ENCODE measurements at regions not wholly inside any gene's neighbourhood (a gene's known extent, or its start where the extent isn't known, plus 50 kb on each side); places are given as distances from the start of the nearest gene placed in this dataset.

- Histone ChIP-seq H3K36me3 (no peaks in the 10 kb centered on the region), H3K27ac (no peak overlapping the region), H3K9ac (no peak overlapping the region), H3K9me3 (replicated peaks in 1 of 11) (peaks cover 21 to 33% (median 26%) of the 10 kb centered on the region in 11 experiments), H3K4me2 (peak overlapping the region in 8 of 11 experiments; percentile 4 to 24 (median 12); a peak in 4 of 22 replicates), H3K4me3 (no peak overlapping the region), H3K4me1 (peaks cover 3 to 10% (median 8%) of the 10 kb centered on the region in 10 experiments; a peak in 16 of 20 replicates), H3K27me3 (no peaks in the 10 kb centered on the region), H4K20me1 (no peaks in the 10 kb centered on the region)
- TF ChIP-seq Cebpa-rat (IDR thresholded peaks at IDR 0.05): no peak
Measured at GRCh38 chr10:93166134-93166533, 92.4 kb downstream of the CYP26A1 start.

- no peak overlapping the region for H3K9ac ChIP-seq
- peaks cover 25 to 38% (median 31%) of the 10 kb centered on the region in 11 experiments for H3K9me3 ChIP-seq (replicated peaks in 1 of 11)
- 0 out of 20 replicates have a peak, but pooled peaks cover 0 to 3% (median 0%) of the 10 kb centered on the region in 10 experiments for H3K4me1 ChIP-seq
- no peak overlapping the region for H3K4me2 ChIP-seq
- no peaks in the 10 kb centered on the region for H3K36me3 ChIP-seq
- H3K27me3 ChIP-seq: no peaks in the 10 kb centered on the region
- H4K20me1 ChIP-seq: no peaks in the 10 kb centered on the region
- H3K4me3 ChIP-seq: no peak overlapping the region
- no peak overlapping the region for H3K27ac ChIP-seq
- no peak for TF ChIP-seq Cebpa-rat (IDR thresholded peaks at IDR 0.05)
Measured at GRCh38 chr10:93171837-93172236, 98.1 kb downstream of the CYP26A1 start.

DNA sequence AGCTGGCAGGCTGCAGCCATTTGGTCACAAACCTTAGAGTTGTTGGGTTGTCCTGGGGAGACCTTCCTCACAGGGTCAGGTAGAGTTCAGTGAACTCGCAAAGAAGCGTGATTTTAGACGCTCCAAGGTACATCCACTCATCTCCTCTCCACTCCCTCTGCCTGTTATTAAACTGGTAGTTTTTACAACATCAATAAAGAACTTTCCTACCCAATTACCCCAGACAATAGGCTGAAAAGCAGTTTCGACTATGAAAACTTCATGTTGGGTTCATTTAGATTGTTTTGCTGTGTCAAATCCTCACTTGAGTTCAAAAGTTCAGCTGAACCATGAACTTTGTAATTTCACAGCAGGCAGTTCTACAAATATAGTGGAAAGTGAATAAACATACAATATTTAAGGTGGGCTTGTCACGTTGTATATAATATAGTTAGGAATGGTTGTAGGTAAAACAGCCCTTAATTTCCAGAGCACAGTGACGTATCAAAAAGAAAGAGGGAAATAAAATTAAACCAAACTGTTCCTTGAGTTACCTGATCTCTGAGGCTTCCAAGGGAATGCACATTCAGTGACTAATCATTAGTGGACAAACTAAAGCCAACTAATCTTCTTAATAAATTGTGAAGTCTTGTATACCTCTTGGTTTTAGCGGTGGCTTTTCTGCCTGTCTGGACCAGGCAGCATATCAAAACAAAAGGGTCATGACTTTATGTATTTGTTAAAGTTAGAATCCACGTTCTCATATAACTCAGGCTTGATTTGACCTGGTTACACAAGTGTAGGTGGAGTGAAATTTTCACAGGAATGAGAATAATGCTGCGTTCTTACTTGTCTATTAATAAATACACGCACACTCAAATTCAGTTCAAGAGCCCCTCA lies 100.5 kb downstream of the CYP26A1 start:
- Histone ChIP-seq H3K9me3 (replicated peaks in 1 of 11) (peaks cover 16 to 28% (median 22%) of the 10 kb centered on the region in 11 experiments), H4K20me1 (no peaks in the 10 kb centered on the region), H3K9ac (no peak overlapping the region), H3K4me3 (no peak overlapping the region), H3K27me3 (no peaks in the 10 kb centered on the region), H3K4me2 (no peak overlapping the region), H3K27ac (no peak overlapping the region), H3K4me1 (peaks cover 0 to 17% (median 4%) of the 10 kb centered on the region in 10 experiments; a peak in 7 of 20 replicates), H3K36me3 (no peaks in the 10 kb centered on the region)
- no peak for TF ChIP-seq Cebpa-rat (IDR thresholded peaks at IDR 0.05)

- Histone ChIP-seq H3K36me3 (no peaks in the 10 kb centered on the region), H3K4me1 (peaks cover 0 to 17% (median 4%) of the 10 kb centered on the region in 10 experiments; a peak in 7 of 20 replicates), H4K20me1 (no peaks in the 10 kb centered on the region), H3K9ac (no peak overlapping the region), H3K9me3 (replicated peaks in 1 of 11) (peaks cover 7 to 15% (median 12%) of the 10 kb centered on the region in 11 experiments), H3K4me2 (no peak overlapping the region; a peak in 1 of 22 replicates), H3K27ac (no peak overlapping the region), H3K4me3 (no peak overlapping the region), H3K27me3 (no peaks in the 10 kb centered on the region)
- TF ChIP-seq Cebpa-rat (IDR thresholded peaks at IDR 0.05): no peak
Measured at GRCh38 chr10:93175490-93175889, 101.8 kb downstream of the CYP26A1 start.

DNA sequence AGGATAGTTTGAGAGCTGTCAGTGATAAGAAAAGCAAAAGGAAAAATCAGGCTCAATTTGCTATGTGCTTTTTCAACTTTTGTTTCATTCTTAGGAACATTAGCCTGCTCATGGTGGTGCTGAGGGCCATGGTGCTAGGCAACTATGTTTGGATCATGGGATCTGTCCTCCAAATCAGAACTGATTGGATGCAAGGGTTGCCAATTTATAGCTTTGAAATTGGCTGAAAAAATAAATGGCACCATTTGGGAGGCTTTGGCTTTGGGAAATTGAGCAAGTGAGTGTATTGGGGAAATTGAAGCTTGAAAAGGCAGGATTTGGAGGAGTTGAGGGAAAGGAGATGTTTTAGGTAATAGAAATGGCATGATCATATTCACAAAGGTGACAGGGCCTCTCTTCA lies 103.8 kb downstream of the CYP26A1 start:
- Histone ChIP-seq H3K4me2 (peak overlapping the region in 4 of 11 experiments; percentile 0 to 34 (median 14); a peak in 7 of 22 replicates), H3K27ac (no peak overlapping the region)
- TF ChIP-seq Cebpa-rat (IDR thresholded peaks at IDR 0.05): no peak

GRCh38 chr10:93178226-93178625 lies 104.5 kb downstream of the CYP26A1 start:
- Histone ChIP-seq H3K4me2 (peak overlapping the region in 6 of 11 experiments; percentile 0 to 34 (median 12); a peak in 7 of 22 replicates), H3K27ac (no peak overlapping the region), H3K27me3 (no peaks in the 10 kb centered on the region), H3K9me3 (replicated peaks in 1 of 11) (no peaks in the 10 kb centered on the region), H4K20me1 (no peaks in the 10 kb centered on the region), H3K9ac (no peak overlapping the region), H3K4me3 (no peak overlapping the region), H3K36me3 (no peaks in the 10 kb centered on the region), H3K4me1 (peaks cover 0 to 17% (median 9%) of the 10 kb centered on the region in 10 experiments; a peak in 9 of 20 replicates)
- no peak for TF ChIP-seq Cebpa-rat (IDR thresholded peaks at IDR 0.05)

More for the DNA sequence above, 103.8 kb downstream of the CYP26A1 start:
- no peaks in the 10 kb centered on the region for H3K27me3 ChIP-seq
- no peaks in the 10 kb centered on the region for H3K36me3 ChIP-seq
- peaks cover 0 to 17% (median 9%) of the 10 kb centered on the region in 10 experiments; a peak in 9 of 20 replicates for H3K4me1 ChIP-seq
- H3K9ac ChIP-seq: no peak overlapping the region
- H3K9me3 ChIP-seq (replicated peaks in 1 of 11): no peaks in the 10 kb centered on the region
- H4K20me1 ChIP-seq: no peaks in the 10 kb centered on the region
- H3K4me3 ChIP-seq: no peak overlapping the region

GRCh38 chr10:93180482-93180931 lies 106.8 kb downstream of the CYP26A1 start:
- peaks cover 0 to 6% (median 3%) of the 10 kb centered on the region in 11 experiments; a peak in 3 of 22 replicates for H3K9me3 ChIP-seq (replicated peaks in 1 of 11)
- peaks cover 0 to 16% (median 9%) of the 10 kb centered on the region in 10 experiments; a peak in 9 of 20 replicates for H3K4me1 ChIP-seq
- no peak overlapping the region for H3K4me3 ChIP-seq
- H3K27me3 ChIP-seq: no peaks in the 10 kb centered on the region
- no peak overlapping the region for H3K27ac ChIP-seq
- no peak overlapping the region for H3K9ac ChIP-seq
- no peak overlapping the region for H3K4me2 ChIP-seq
- no peaks in the 10 kb centered on the region for H3K36me3 ChIP-seq
- no peaks in the 10 kb centered on the region for H4K20me1 ChIP-seq
- no peak for TF ChIP-seq Cebpa-rat (IDR thresholded peaks at IDR 0.05)

GRCh38 chr10:93181271-93182048 lies 107.8 kb downstream of the CYP26A1 start:
- no peak overlapping the region for H3K4me3 ChIP-seq

GRCh38 chr10:93182049-93182327 lies 108.3 kb downstream of the CYP26A1 start:
- H3K27me3 ChIP-seq: no peaks in the 10 kb centered on the region
- no peak for TF ChIP-seq Cebpa-rat (IDR thresholded peaks at IDR 0.05)
- no peaks in the 10 kb centered on the region for H4K20me1 ChIP-seq
- H3K36me3 ChIP-seq: no peaks in the 10 kb centered on the region
- no peak overlapping the region for H3K27ac ChIP-seq
- H3K4me1 ChIP-seq: peaks cover 0 to 14% (median 9%) of the 10 kb centered on the region in 10 experiments; a peak in 9 of 20 replicates
- no peak overlapping the region for H3K9ac ChIP-seq
- H3K9me3 ChIP-seq (replicated peaks in 1 of 11): peaks cover 0 to 7% (median 3%) of the 10 kb centered on the region in 11 experiments; a peak in 3 of 22 replicates
- peak overlapping the region in 2 of 11 experiments; percentile 23 to 46; a peak in 3 of 22 replicates for H3K4me2 ChIP-seq
- H3K4me3 ChIP-seq: no peak overlapping the region

More at GRCh38 chr10:93181271-93182048, 107.8 kb downstream of the CYP26A1 start:
- peak overlapping the region in 2 of 11 experiments; percentile 23 to 46; a peak in 3 of 22 replicates for H3K4me2 ChIP-seq
- TF ChIP-seq Cebpa-rat (IDR thresholded peaks at IDR 0.05): no peak
- H4K20me1 ChIP-seq: no peaks in the 10 kb centered on the region
- H3K4me1 ChIP-seq: peaks cover 0 to 14% (median 9%) of the 10 kb centered on the region in 10 experiments; a peak in 9 of 20 replicates
- no peaks in the 10 kb centered on the region for H3K27me3 ChIP-seq
- no peaks in the 10 kb centered on the region for H3K36me3 ChIP-seq
- no peak overlapping the region for H3K27ac ChIP-seq
- no peak overlapping the region for H3K9ac ChIP-seq
- peaks cover 0 to 7% (median 3%) of the 10 kb centered on the region in 11 experiments; a peak in 3 of 22 replicates for H3K9me3 ChIP-seq (replicated peaks in 1 of 11)
